ENCODE measurements at regions not wholly inside any gene's neighbourhood (a gene's known extent, or its start where the extent isn't known, plus 50 kb on each side); places are given as distances from the start of the nearest gene placed in this dataset.

DNA sequence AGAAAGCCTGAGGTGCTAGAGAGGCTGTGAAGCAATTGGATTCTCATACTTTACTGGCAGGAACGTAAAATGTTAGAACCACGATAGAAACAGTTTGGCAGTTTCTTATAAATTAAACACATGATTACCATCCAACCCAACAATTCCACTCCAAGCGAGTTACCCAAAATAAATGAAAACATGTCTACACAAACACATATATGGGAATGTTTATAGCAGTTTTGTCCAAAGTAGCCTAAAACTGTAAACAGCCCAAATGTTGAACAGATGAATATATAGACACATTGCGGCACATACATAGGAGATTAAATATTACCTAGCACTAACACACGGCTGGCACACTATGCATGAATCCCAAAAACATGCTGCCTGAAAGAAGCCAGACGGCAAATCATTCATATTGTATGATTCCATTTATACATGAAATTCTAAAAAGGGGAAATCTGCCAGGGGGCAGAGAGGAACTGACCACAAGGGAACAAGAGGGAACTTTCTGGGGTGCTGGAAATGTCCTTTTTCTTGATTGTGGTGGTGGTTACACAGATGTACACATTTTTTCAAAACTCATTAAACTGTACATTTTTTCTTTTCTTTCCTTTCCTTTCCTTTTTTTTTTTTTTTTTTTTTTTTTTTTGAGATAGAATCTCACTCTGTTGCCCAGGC, 50.4 kb upstream of the SLC25A4 start:
- H3K4me3 Mint-ChIP-seq: no peak overlapping the region
- H3K27ac Mint-ChIP-seq: no peak overlapping the region
- Histone ChIP-seq H3K4me3 (ENCODE audit: low read length) (no peak overlapping the region), H3K27ac (ENCODE audit: low read depth, low read length) (no peak overlapping the region), H3K36me3 (ENCODE audit: control insufficient read depth in 2 of 3, insufficient read depth in 3 of 3, low read length in 3 of 3) (no peaks in the 10 kb centered on the region), H3K27me3 (ENCODE audit: control insufficient read depth in 2 of 2, insufficient read depth in 2 of 2, low read length in 2 of 2) (no peaks in the 10 kb centered on the region), H3K4me1 (ENCODE audit: control insufficient read depth in 2 of 2, insufficient read depth in 2 of 2, low read length in 2 of 2) (no peaks in the 10 kb centered on the region), H3K9me3 (ENCODE audit: control insufficient read depth in 2 of 3, low read length in 3 of 3) (no peaks in the 10 kb centered on the region)
- no peaks in the 10 kb centered on the region for H3K36me3 Mint-ChIP-seq
- DNase-seq: no peak
- ChIA-PET CTCF (no interaction called here), POLR2A (no interaction called here)
- intact Hi-C loops (cut with micrococcal nuclease): no loop called here
- H3K9me3 Mint-ChIP-seq: no peaks in the 10 kb centered on the region
- H3K4me1 Mint-ChIP-seq: no peaks in the 10 kb centered on the region
- ATAC-seq: no peak
- H3K27me3 Mint-ChIP-seq: peaks cover 16 to 43% (median 21%) of the 10 kb centered on the region in 5 donors

Data from naive thymus-derived CD4-positive, alpha-beta T cell (primary cell).